OCI-LY7 (cell line): ENCODE measurements at regions not wholly inside any gene's neighbourhood (a gene's known extent, or its start where the extent isn't known, plus 50 kb on each side); places are given as distances from the start of the nearest gene placed in this dataset.

Experiments
- EZH2phosphoT487 ChIP-seq: fragments of 200-600 bp; sonication (generic); IDR thresholded peaks from 2 replicates; pipeline ENCODE4 v1.6.1; 2018; ENCODE audit warnings: low read depth, borderline replicate concordance, mild to moderate bottlenecking, mixed run types, antibody characterized with exemption, low read length, moderate library complexity, mixed read lengths
- TF ChIP-seq, protein P1 (sequence below): fragments of 200-600 bp; sonication (generic); conservative IDR thresholded peaks from 2 replicates; pipeline ENCODE4 v1.5.1; 2014; ENCODE audit warnings: mild to moderate bottlenecking, antibody characterized with exemption, low read length, moderate library complexity, mixed read lengths

GRCh38 chr10:128571745-128572144 is 445.5 kb upstream of the MKI67 start:
- TF ChIP-seq, protein P1, sequence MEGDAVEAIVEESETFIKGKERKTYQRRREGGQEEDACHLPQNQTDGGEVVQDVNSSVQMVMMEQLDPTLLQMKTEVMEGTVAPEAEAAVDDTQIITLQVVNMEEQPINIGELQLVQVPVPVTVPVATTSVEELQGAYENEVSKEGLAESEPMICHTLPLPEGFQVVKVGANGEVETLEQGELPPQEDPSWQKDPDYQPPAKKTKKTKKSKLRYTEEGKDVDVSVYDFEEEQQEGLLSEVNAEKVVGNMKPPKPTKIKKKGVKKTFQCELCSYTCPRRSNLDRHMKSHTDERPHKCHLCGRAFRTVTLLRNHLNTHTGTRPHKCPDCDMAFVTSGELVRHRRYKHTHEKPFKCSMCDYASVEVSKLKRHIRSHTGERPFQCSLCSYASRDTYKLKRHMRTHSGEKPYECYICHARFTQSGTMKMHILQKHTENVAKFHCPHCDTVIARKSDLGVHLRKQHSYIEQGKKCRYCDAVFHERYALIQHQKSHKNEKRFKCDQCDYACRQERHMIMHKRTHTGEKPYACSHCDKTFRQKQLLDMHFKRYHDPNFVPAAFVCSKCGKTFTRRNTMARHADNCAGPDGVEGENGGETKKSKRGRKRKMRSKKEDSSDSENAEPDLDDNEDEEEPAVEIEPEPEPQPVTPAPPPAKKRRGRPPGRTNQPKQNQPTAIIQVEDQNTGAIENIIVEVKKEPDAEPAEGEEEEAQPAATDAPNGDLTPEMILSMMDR = no peak
- no peak for TF ChIP-seq EZH2phosphoT487
